ENCODE measurements at regions not wholly inside any gene's neighbourhood (a gene's known extent, or its start where the extent isn't known, plus 50 kb on each side); places are given as distances from the start of the nearest gene placed in this dataset.

DNA sequence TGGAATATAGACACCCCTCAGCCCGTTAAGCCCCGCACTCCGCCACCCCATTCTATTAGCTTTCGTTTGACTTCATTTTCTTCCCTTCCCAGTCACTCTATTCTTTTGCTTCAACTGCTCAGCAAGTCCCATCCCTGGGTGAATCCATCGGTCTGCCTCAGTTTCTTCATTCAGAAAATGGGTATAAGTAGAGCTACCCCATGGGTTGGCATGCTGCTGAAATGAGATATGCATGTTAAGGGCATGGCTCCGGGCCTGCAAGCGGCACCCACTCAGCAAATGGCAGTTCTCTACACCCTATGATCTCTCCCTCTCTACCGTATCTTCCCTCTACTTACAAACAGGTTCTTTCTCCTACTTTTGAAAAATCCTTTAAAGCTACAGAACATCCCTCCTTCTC, 87.8 kb upstream of the IRF2BP2 start:
- Histone ChIP-seq H3K9me2 (ENCODE audit: insufficient read depth, low read length) (no peaks in the 10 kb centered on the region), H3K9me3 (ENCODE audit: low read length) (no peaks in the 10 kb centered on the region), H3K4me2 (ENCODE audit: low read length) (no peak overlapping the region), H2AFZ (ENCODE audit: low read length) (no peak overlapping the region), H3K27ac (ENCODE audit: low read depth, low read length, poor library complexity, severe bottlenecking) (no peak overlapping the region), H3K4me3 (ENCODE audit: low read depth, low read length, poor library complexity, severe bottlenecking) (no peak overlapping the region), H3K4me1 (ENCODE audit: insufficient read depth, low read length, poor library complexity, severe bottlenecking) (no peaks in the 10 kb centered on the region), H3K79me2 (ENCODE audit: insufficient read depth, low read depth, low read length) (no peaks in the 10 kb centered on the region), H3K36me3 (ENCODE audit: insufficient read depth, low read length) (no peaks in the 10 kb centered on the region), H4K20me1 (ENCODE audit: insufficient read depth, low read length) (no peaks in the 10 kb centered on the region)
- BruUV-seq (replicated peaks): no TSS peak
- DNase-seq (ENCODE audit: low spot score): no peak
- POLR2A ChIA-PET: no interaction called here
- intact Hi-C loops (cut with micrococcal nuclease; ENCODE audit: unreplicated experiment): no loop called here
- no peak for TF ChIP-seq EZH2phosphoT487 (IDR thresholded peaks at IDR 0.05; ENCODE audit: borderline replicate concordance, low read depth, low read length)
- TF ChIP-seq, protein P1, sequence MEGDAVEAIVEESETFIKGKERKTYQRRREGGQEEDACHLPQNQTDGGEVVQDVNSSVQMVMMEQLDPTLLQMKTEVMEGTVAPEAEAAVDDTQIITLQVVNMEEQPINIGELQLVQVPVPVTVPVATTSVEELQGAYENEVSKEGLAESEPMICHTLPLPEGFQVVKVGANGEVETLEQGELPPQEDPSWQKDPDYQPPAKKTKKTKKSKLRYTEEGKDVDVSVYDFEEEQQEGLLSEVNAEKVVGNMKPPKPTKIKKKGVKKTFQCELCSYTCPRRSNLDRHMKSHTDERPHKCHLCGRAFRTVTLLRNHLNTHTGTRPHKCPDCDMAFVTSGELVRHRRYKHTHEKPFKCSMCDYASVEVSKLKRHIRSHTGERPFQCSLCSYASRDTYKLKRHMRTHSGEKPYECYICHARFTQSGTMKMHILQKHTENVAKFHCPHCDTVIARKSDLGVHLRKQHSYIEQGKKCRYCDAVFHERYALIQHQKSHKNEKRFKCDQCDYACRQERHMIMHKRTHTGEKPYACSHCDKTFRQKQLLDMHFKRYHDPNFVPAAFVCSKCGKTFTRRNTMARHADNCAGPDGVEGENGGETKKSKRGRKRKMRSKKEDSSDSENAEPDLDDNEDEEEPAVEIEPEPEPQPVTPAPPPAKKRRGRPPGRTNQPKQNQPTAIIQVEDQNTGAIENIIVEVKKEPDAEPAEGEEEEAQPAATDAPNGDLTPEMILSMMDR (conservative IDR thresholded peaks at IDR 0.05; ENCODE audit: low read length): no peak
- CTCF ChIA-PET (ENCODE audit: unreplicated experiment): no interaction called here

DNA sequence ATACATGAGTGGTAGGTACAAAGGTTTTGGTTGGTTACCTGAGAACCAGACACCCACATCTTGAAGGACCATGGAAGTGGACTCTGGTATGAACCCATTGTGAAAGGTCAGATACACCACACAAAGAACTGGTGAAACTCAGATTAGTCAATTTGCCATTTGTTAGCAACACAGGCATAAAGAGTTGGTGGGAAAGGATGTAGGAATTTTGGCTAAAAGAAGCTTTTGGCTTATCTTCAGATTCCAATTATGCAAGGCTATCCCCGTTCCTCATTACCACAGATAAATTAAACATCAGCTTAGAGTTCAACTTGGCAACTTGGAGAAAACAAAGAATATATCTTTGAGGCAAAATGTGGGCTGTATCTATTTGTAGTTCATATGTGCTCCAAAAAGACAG, 87.0 kb upstream of the IRF2BP2 start:
- DNase-seq (ENCODE audit: low spot score): no peak
- intact Hi-C loops (cut with micrococcal nuclease; ENCODE audit: unreplicated experiment): no loop called here
- ChIA-PET POLR2A (no interaction called here), CTCF (ENCODE audit: unreplicated experiment) (no interaction called here)
- H3K4me3 ChIP-seq (ENCODE audit: low read depth, low read length, poor library complexity, severe bottlenecking): no peak overlapping the region
- no peak overlapping the region for H3K27ac ChIP-seq (ENCODE audit: low read depth, low read length, poor library complexity, severe bottlenecking)
- no TSS peak for BruUV-seq (replicated peaks)
- no peaks in the 10 kb centered on the region for H3K9me3 ChIP-seq (ENCODE audit: low read length)
- H3K36me3 ChIP-seq (ENCODE audit: insufficient read depth, low read length): no peaks in the 10 kb centered on the region
- no peaks in the 10 kb centered on the region for H3K4me1 ChIP-seq (ENCODE audit: insufficient read depth, low read length, poor library complexity, severe bottlenecking)
- TF ChIP-seq, protein P1 (conservative IDR thresholded peaks at IDR 0.05; ENCODE audit: low read length): no peak
- no peak for TF ChIP-seq EZH2phosphoT487 (IDR thresholded peaks at IDR 0.05; ENCODE audit: borderline replicate concordance, low read depth, low read length)
- no peaks in the 10 kb centered on the region for H3K79me2 ChIP-seq (ENCODE audit: insufficient read depth, low read depth, low read length)
- no peak overlapping the region for H3K4me2 ChIP-seq (ENCODE audit: low read length)
- H3K9me2 ChIP-seq (ENCODE audit: insufficient read depth, low read length): no peaks in the 10 kb centered on the region
- no peaks in the 10 kb centered on the region for H4K20me1 ChIP-seq (ENCODE audit: insufficient read depth, low read length)
- H2AFZ ChIP-seq (ENCODE audit: low read length): no peak overlapping the region

DNA sequence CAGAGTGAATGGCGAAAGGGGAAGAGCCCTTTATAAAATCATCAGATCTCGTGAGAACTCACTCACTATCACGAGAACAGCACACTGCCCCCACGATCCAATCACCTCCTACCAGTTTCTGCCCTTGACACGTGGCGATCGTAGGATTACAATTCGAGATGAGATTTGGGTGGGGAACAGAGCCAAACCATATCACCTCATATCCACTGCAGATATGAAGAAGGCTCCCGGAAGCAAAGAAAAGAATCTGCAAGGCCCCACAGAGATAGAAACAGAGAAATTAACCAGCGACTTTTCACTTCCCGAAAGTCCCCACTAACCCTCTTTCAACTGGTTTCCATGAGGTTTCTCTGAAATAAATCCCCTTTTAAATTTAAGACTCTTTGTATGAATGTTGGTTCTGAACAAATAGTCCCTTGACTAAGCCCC, 86.2 kb upstream of the IRF2BP2 start:
- H3K9me2 ChIP-seq (ENCODE audit: insufficient read depth, low read length): no peaks in the 10 kb centered on the region
- no peaks in the 10 kb centered on the region for H4K20me1 ChIP-seq (ENCODE audit: insufficient read depth, low read length)
- H3K4me1 ChIP-seq (ENCODE audit: insufficient read depth, low read length, poor library complexity, severe bottlenecking): no peaks in the 10 kb centered on the region
- H3K27ac ChIP-seq (ENCODE audit: low read depth, low read length, poor library complexity, severe bottlenecking): no peak overlapping the region
- intact Hi-C loops (cut with micrococcal nuclease; ENCODE audit: unreplicated experiment): no loop called here
- H2AFZ ChIP-seq (ENCODE audit: low read length): no peak overlapping the region
- TF ChIP-seq EZH2phosphoT487 (IDR thresholded peaks at IDR 0.05; ENCODE audit: borderline replicate concordance, low read depth, low read length): no peak
- TF ChIP-seq, protein P1 (conservative IDR thresholded peaks at IDR 0.05; ENCODE audit: low read length): no peak
- CTCF ChIA-PET (ENCODE audit: unreplicated experiment): no interaction called here
- no TSS peak for BruUV-seq (replicated peaks)
- H3K4me2 ChIP-seq (ENCODE audit: low read length): no peak overlapping the region
- no peaks in the 10 kb centered on the region for H3K36me3 ChIP-seq (ENCODE audit: insufficient read depth, low read length)
- DNase-seq (ENCODE audit: low spot score): no peak
- POLR2A ChIA-PET: no interaction called here
- no peak overlapping the region for H3K4me3 ChIP-seq (ENCODE audit: low read depth, low read length, poor library complexity, severe bottlenecking)
- no peaks in the 10 kb centered on the region for H3K9me3 ChIP-seq (ENCODE audit: low read length)
- H3K79me2 ChIP-seq (ENCODE audit: insufficient read depth, low read depth, low read length): no peaks in the 10 kb centered on the region

Measured in OCI-LY7 (cell line).